ENCODE measurements at regions not wholly inside any gene's neighbourhood (a gene's known extent, or its start where the extent isn't known, plus 50 kb on each side); places are given as distances from the start of the nearest gene placed in this dataset.

- TF ChIP-seq CTCF (IDR thresholded peaks at IDR 0.05; ENCODE audit: borderline replicate concordance, extremely low read depth, low read length, poor library complexity, severe bottlenecking): no peak
- no peak for TF ChIP-seq EZH2 (IDR thresholded peaks at IDR 0.05; ENCODE audit: borderline replicate concordance, low read depth, low read length, severe bottlenecking)
These were observed 160.2 kb upstream of the NDUFV2 start for GRCh38 chr18:8942021-8942908.

Data from DND-41 (cell line).